Heart right ventricle (tissue), 16 donors: ENCODE measurements at regions not wholly inside any gene's neighbourhood (a gene's known extent, or its start where the extent isn't known, plus 50 kb on each side); places are given as distances from the start of the nearest gene placed in this dataset.
A peak's percentile ranks its signal among the peaks of the same experiment; 100 is the strongest.

Source experiments
- ATAC-seq, 8 donors: fragments of 200-7000 bp; cut with Tn5 transposase; one replicate each; pipeline ENCODE4 v1.9.1; 2020; ENCODE audit warnings: mild to moderate bottlenecking in 8 of 8, moderate library complexity in 8 of 8, moderate number of reproducible peaks in 1 of 8
- DNase-seq, 2 donors: peaks; one replicate each; pipeline ENCODE4 v3.0.0-alpha.2; 2020
- H3K27ac ChIP-seq, 10 donors: fragments of 200-600 bp; sonication (generic) in 2 of 10; one replicate each; pipeline versions ENCODE4 v1.5.0 to v1.8.0; 2020 to 2022; ENCODE audit warnings: mild to moderate bottlenecking in 3 of 10
- H3K27me3 ChIP-seq, 7 donors: fragments of 200-600 bp; one replicate each; pipeline ENCODE4 v1.8.0; 2021 to 2022; ENCODE audit warnings: mild to moderate bottlenecking in 2 of 7
- H3K36me3 ChIP-seq, 9 donors: fragments of 200-600 bp; sonication (generic) in 1 of 9; one replicate each; pipeline versions ENCODE4 v1.5.0 to v1.8.0; 2020 to 2022; ENCODE audit warnings: mild to moderate bottlenecking in 2 of 9
- H3K4me1 ChIP-seq, 9 donors: fragments of 200-600 bp; sonication (generic) in 1 of 9; one replicate each; pipeline versions ENCODE4 v1.5.0 to v1.8.0; 2020 to 2022; ENCODE audit warnings: mild to moderate bottlenecking in 4 of 9
- H3K4me3 ChIP-seq, 10 donors: fragments of 200-600 bp; sonication (generic) in 2 of 10; one replicate each; pipeline versions ENCODE4 v1.5.0 to v1.8.0; 2020 to 2022; ENCODE audit warnings: mild to moderate bottlenecking in 7 of 10, moderate library complexity in 2 of 10
- H3K9me3 ChIP-seq, 11 donors: fragments of 200-600 bp in 10 of 11; sonication (generic) in 2 of 11; one replicate each; pipeline versions ENCODE4 v1.5.0 to v1.8.0; 2013 to 2022; ENCODE audit warnings: mild to moderate bottlenecking in 2 of 11, control low read depth in 1 of 11, moderate library complexity in 1 of 11
- CTCF ChIP-seq, 9 donors: fragments of 200-600 bp; sonication (generic) in 2 of 9; IDR thresholded peaks; one replicate each; pipeline versions ENCODE4 v1.5.0 to v1.8.0; 2021 to 2022; ENCODE audit warnings: antibody characterized with exemption in 9 of 9, mild to moderate bottlenecking in 5 of 9, moderate library complexity in 1 of 9
- WGBS, 2 donors: extraction: QIAGEN DNeasy Blood & Tissue Kit; methylation state at CpG; one replicate each; pipeline ENCODE4 v1.1.7; 2013; ENCODE audit warnings: inconsistent platforms in 1 of 2; 5-methylcytosine and 5-hydroxymethylcytosine counted together
- intact Hi-C, 10 donors: fragments of 100-400 bp; cut with DNase I; formaldehyde crosslinking; loops; one replicate each; pipeline versions ENCODE4 v1.11.1 to v1.14.2; 2022
- donor health status: Arrhythmogenic right ventricular cardiomyopathy.
- donor health status: ischemic (EF 13 %, LVEDD 7.1; RV severe dilation, severe dysfunction).
- donor health status: healthy with polysubstance abuse.
- donor health status: DM: no; HTN: yes; CAD: no.
- donor health status: DM: no; HTN: no; CAD: no.
- donor health status: ischemic (EF 25% LVEDD 6.9; RV normal size, moderate dysfunction).
- donor health status: ischemic (EF 25% LVEDD 5.7; RV mildly dilated, moderate dysfunction).
- donor health status: healthy.
- donor health status: DM: yes; HTN: yes; CAD: no.
- donor health status: Ischemic cardiomyopathy.
- donor health status: ischemic (EF 35%, LVEDD 5.7; RV mildly dilated, moderate dysfunction).
- donor health status: nonischemic (EF 11% LVEDD 7.7; RV severe dilation, severe dysfunction).
- donor health status: DM: yes; HTN: yes; CAD: no.
- donor health status: PGD.
- donor health status: ischemic (EF 29% LVEDD 5.4; RV normal size, mild dysfunction).
- donor health status: nonischemic (EF 23%, LVEDD 6.1; RV moderate dilation, normal function).

DNA sequence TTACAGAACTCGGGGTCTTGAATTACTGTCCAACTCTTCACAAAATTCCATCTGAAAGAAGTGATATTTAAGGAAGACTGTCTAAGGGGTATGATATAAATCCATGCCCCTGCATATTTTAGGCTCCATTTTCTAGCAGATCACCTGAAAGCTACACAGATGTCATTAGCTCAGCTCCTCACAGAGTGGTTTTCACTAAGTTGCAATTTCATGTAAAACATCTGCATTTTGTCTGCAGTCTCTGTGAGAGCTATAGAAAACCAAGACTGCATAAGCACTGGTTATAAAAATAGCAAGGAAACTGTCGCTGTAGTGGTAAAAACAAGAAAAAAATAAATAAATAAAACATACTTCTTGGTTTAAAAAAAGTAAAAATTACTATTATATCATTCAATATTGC, 103.4 kb downstream of the RPL27A start:
- no peak overlapping the region for H3K4me3 ChIP-seq
- intact Hi-C loops, result no loop called here
- peaks cover 0 to 4% (median 0%) of the 10 kb centered on the region in 9 donors for H3K36me3 ChIP-seq
- no peak for ATAC-seq
- H3K4me1 ChIP-seq, result peaks cover 8 to 64% (median 47%) of the 10 kb centered on the region in 9 donors
- peak overlapping the region in 3 of 10 donors; percentile 30 to 49 (median 33) for H3K27ac ChIP-seq
- WGBS, 2 donors, result 75 to 78% methylated on average over 2 of the region's 2 CpGs
- no peaks in the 10 kb centered on the region for H3K27me3 ChIP-seq
- no peak for TF ChIP-seq CTCF (IDR thresholded peaks at IDR 0.05)
- H3K9me3 ChIP-seq, result no peaks in the 10 kb centered on the region
- no peak for DNase-seq

DNA sequence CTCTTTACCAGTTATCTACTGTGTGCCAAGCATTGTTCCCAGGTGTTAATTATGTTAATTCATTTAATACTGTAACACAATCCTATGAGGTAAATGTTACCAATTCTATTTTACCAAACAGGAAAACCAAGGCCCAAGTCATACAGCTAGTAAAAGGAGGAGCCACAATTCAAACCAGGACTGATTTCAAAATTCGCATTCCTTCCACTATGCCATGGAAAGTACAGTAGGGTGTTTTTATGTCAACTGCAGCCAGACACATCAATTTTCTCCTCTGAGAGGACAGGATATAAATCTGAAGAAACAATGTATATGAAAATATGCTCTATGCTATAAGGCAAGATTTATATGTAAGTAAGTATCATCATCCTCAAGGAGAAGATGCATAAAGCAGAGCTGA, 104.3 kb downstream of the RPL27A start:
- intact Hi-C loops, result no loop called here
- peak in 1 of 9 donors; percentile 21 for TF ChIP-seq CTCF (IDR thresholded peaks at IDR 0.05)
- H3K36me3 ChIP-seq, result peaks cover 0 to 4% (median 0%) of the 10 kb centered on the region in 9 donors
- DNase-seq (no peak), ATAC-seq (peak in 1 of 8 donors; percentile 36)
- 85 to 87% methylated on average over 1 of the region's 1 CpG for WGBS, 2 donors
- H3K27ac ChIP-seq, result peak overlapping the region in 4 of 10 donors; percentile 15 to 49 (median 36)
- no peaks in the 10 kb centered on the region for H3K27me3 ChIP-seq
- H3K9me3 ChIP-seq, result no peaks in the 10 kb centered on the region
- peaks cover 8 to 60% (median 46%) of the 10 kb centered on the region in 9 donors for H3K4me1 ChIP-seq
- H3K4me3 ChIP-seq, result no peak overlapping the region

- Histone ChIP-seq H3K36me3 (peaks cover 0 to 4% (median 0%) of the 10 kb centered on the region in 9 donors), H3K9me3 (no peaks in the 10 kb centered on the region), H3K27ac (peak overlapping the region in 4 of 10 donors; percentile 15 to 49 (median 36)), H3K4me3 (no peak overlapping the region), H3K4me1 (peaks cover 8 to 60% (median 46%) of the 10 kb centered on the region in 9 donors), H3K27me3 (no peaks in the 10 kb centered on the region)
- DNase-seq, result no peak
- intact Hi-C loops, result no loop called here
- WGBS, 2 donors, result 49 to 52% methylated on average over 7 of the region's 7 CpGs
- peak in 1 of 8 donors; percentile 29 for ATAC-seq
- TF ChIP-seq CTCF (IDR thresholded peaks at IDR 0.05), result no peak
Observed at GRCh38 chr11:8787372-8787771, 104.8 kb downstream of the RPL27A start.

DNA sequence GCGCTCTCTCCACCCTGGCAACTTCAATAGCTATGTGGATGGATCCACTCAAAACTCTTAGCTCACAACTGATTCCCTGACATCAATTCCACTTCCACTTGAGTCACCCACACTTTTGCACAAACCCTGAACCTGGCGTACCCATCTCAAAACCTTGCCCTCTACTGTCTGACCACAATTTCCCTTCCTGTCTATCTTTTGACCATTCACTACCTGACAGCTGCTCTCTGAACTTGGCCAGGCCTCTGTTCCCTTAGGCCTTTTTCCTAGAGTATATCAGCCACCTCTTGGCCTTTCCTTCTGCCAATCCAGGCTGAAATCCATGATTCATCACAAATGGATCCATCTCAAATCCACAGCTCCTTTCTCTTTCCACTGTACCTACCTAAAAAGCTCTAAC, 106.0 kb downstream of the RPL27A start:
- 94 to 95% methylated on average over 2 of the region's 2 CpGs for WGBS, 2 donors
- no peak overlapping the region for H3K4me3 ChIP-seq
- H3K36me3 ChIP-seq, result peaks cover 0 to 4% (median 0%) of the 10 kb centered on the region in 9 donors
- H3K27me3 ChIP-seq, result no peaks in the 10 kb centered on the region
- ATAC-seq (no peak), DNase-seq (no peak)
- TF ChIP-seq CTCF (IDR thresholded peaks at IDR 0.05), result no peak
- H3K4me1 ChIP-seq, result peaks cover 8 to 65% (median 46%) of the 10 kb centered on the region in 9 donors
- peak overlapping the region in 1 of 10 donors; percentile 11 for H3K27ac ChIP-seq
- intact Hi-C loops, result no loop called here
- H3K9me3 ChIP-seq, result no peaks in the 10 kb centered on the region
